DND-41 (cell line): ENCODE measurements at regions not wholly inside any gene's neighbourhood (a gene's known extent, or its start where the extent isn't known, plus 50 kb on each side); places are given as distances from the start of the nearest gene placed in this dataset.

ENCODE experiments used
- ATAC-seq: fragments of 200-7000 bp; cut with Tn5 transposase; 3 replicates; pipeline ENCODE4 v1.9.1; 2021; ENCODE audit warnings: low read depth; ENCODE audit not compliant: insufficient read depth
- DNase-seq: peaks from one replicate; pipeline ENCODE4 v3.0.0-alpha.2; 2020
- H2AFZ ChIP-seq: 2 replicates; pipeline ENCODE4 v1.6.0; 2012; ENCODE audit warnings: low read depth, low read length
- H3K27ac ChIP-seq: 2 replicates; pipeline ENCODE4 v1.5.1; 2012; ENCODE audit warnings: low read length, inconsistent platforms
- H3K27me3 ChIP-seq: fragments of 200-600 bp; sonication (generic); 2 replicates; pipeline ENCODE4 v1.6.0; 2012; ENCODE audit warnings: low read length, mild to moderate bottlenecking, inconsistent platforms; ENCODE audit not compliant: insufficient read depth, poor library complexity
- H3K36me3 ChIP-seq: 2 replicates; pipeline ENCODE4 v1.5.1; 2012; ENCODE audit warnings: low read length, inconsistent platforms; ENCODE audit not compliant: insufficient read depth
- H3K4me1 ChIP-seq: 2 replicates; pipeline ENCODE4 v1.5.1; 2012; ENCODE audit warnings: mild to moderate bottlenecking, low read length; ENCODE audit not compliant: insufficient read depth
- H3K4me2 ChIP-seq: 2 replicates; pipeline ENCODE4 v1.6.0; 2012; ENCODE audit warnings: mild to moderate bottlenecking, moderate library complexity, low read length, inconsistent platforms; ENCODE audit not compliant: insufficient read depth
- H3K4me3 ChIP-seq, 2 experiments: fragments of 200-600 bp in 1 of 2; shearing (Covaris generic) in 1 of 2; 2 replicates each; pipeline ENCODE4 v1.5.1; 2012 to 2016; ENCODE audit warnings: inconsistent platforms in 2 of 2, low read length in 2 of 2, mild to moderate bottlenecking in 2 of 2, low read depth in 1 of 2, moderate library complexity in 1 of 2
- H3K79me2 ChIP-seq: 2 replicates; pipeline ENCODE4 v1.6.0; 2012; ENCODE audit warnings: low read length, inconsistent platforms; ENCODE audit not compliant: insufficient read depth
- H3K9ac ChIP-seq: 2 replicates; pipeline ENCODE4 v1.6.0; 2012; ENCODE audit warnings: low read depth, mild to moderate bottlenecking, inconsistent platforms, low read length, moderate library complexity
- H3K9me3 ChIP-seq: 2 replicates; pipeline ENCODE4 v1.5.1; 2012; ENCODE audit warnings: low read length, moderate library complexity, mild to moderate bottlenecking, inconsistent platforms; ENCODE audit not compliant: insufficient read depth, severe bottlenecking
- H4K20me1 ChIP-seq: 2 replicates; pipeline ENCODE4 v1.6.0; 2012; ENCODE audit warnings: low read length; ENCODE audit not compliant: insufficient read depth
- CTCF ChIP-seq: IDR thresholded peaks from 2 replicates; pipeline ENCODE4 v1.5.1; 2012; ENCODE audit warnings: borderline replicate concordance, low read length, moderate library complexity, mild to moderate bottlenecking; ENCODE audit not compliant: poor library complexity, severe bottlenecking; ENCODE audit errors: extremely low read depth
- EZH2 ChIP-seq: IDR thresholded peaks from 3 replicates; pipeline ENCODE4 v1.6.1; 2012; ENCODE audit warnings: borderline replicate concordance, low read depth, mild to moderate bottlenecking, moderate library complexity, low read length, inconsistent platforms; ENCODE audit not compliant: severe bottlenecking

GRCh38 chr6:14472255-14472985 is 354.8 kb downstream of the CD83 start:
- H3K4me2 ChIP-seq: no peak overlapping the region
- 0 out of 2 replicates have a peak, but pooled peaks cover 6% of the 10 kb centered on the region for H3K4me1 ChIP-seq
- H4K20me1 ChIP-seq: no peaks in the 10 kb centered on the region

GRCh38 chr6:14472986-14473337 is 355.4 kb downstream of the CD83 start:
- Histone ChIP-seq H2AFZ (no peak overlapping the region), H4K20me1 (no peaks in the 10 kb centered on the region), H3K4me1 (0 out of 2 replicates have a peak, but pooled peaks cover 4% of the 10 kb centered on the region), H3K27me3 (no peaks in the 10 kb centered on the region), H3K9me3 (peaks cover 10% of the 10 kb centered on the region), H3K4me2 (no peak overlapping the region), H3K79me2 (no peaks in the 10 kb centered on the region), H3K4me3 (no peak overlapping the region), H3K27ac (no peak overlapping the region), H3K9ac (no peak overlapping the region), H3K36me3 (no peaks in the 10 kb centered on the region)
- TF ChIP-seq EZH2 (no peak), CTCF (no peak)
- ATAC-seq (no peak), DNase-seq (no peak)

More at GRCh38 chr6:14472255-14472985, 354.8 kb downstream of the CD83 start:
- Histone ChIP-seq H3K79me2 (no peaks in the 10 kb centered on the region), H2AFZ (no peak overlapping the region), H3K9me3 (peaks cover 11% of the 10 kb centered on the region), H3K27ac (no peak overlapping the region), H3K36me3 (no peaks in the 10 kb centered on the region), H3K9ac (no peak overlapping the region), H3K4me3 (no peak overlapping the region), H3K27me3 (no peaks in the 10 kb centered on the region)
- no peak for TF ChIP-seq CTCF
- TF ChIP-seq EZH2: no peak
- no peak for DNase-seq
- ATAC-seq: no peak

GRCh38 chr6:14474816-14475215 is 357.2 kb downstream of the CD83 start:
- Histone ChIP-seq H3K9ac (no peak overlapping the region), H3K27ac (no peak overlapping the region), H3K27me3 (no peaks in the 10 kb centered on the region), H3K79me2 (no peaks in the 10 kb centered on the region), H3K36me3 (no peaks in the 10 kb centered on the region), H4K20me1 (no peaks in the 10 kb centered on the region), H3K4me1 (no peaks in the 10 kb centered on the region), H3K4me2 (no peak overlapping the region), H3K9me3 (no peaks in the 10 kb centered on the region), H2AFZ (no peak overlapping the region), H3K4me3 (no peak overlapping the region)
- 0 out of 3 replicates have a peak, but pooled peaks have one; percentile 33 for ATAC-seq
- TF ChIP-seq CTCF: peak; percentile 12
- TF ChIP-seq EZH2: no peak
- no peak for DNase-seq

GRCh38 chr6:14475306-14475705 is 357.7 kb downstream of the CD83 start:
- H3K79me2 ChIP-seq: no peaks in the 10 kb centered on the region
- H3K9ac ChIP-seq: no peak overlapping the region
- no peak for TF ChIP-seq EZH2
- no peak for TF ChIP-seq CTCF
- no peaks in the 10 kb centered on the region for H3K4me1 ChIP-seq
- H2AFZ ChIP-seq: no peak overlapping the region
- no peak for DNase-seq
- H3K9me3 ChIP-seq: no peaks in the 10 kb centered on the region
- no peak for ATAC-seq
- no peak overlapping the region for H3K4me2 ChIP-seq
- H3K4me3 ChIP-seq: no peak overlapping the region
- H3K36me3 ChIP-seq: no peaks in the 10 kb centered on the region
- H4K20me1 ChIP-seq: no peaks in the 10 kb centered on the region
- H3K27me3 ChIP-seq: no peaks in the 10 kb centered on the region
- H3K27ac ChIP-seq: no peak overlapping the region
